NCI-H748 (cell line): ENCODE measurements at regions not wholly inside any gene's neighbourhood (a gene's known extent, or its start where the extent isn't known, plus 50 kb on each side); places are given as distances from the start of the nearest gene placed in this dataset.

ENCODE experiments used
- DNase-seq: peaks from one replicate; lab custom pipeline; 2025; ENCODE audit not compliant: unreplicated experiment; lab: John Stamatoyannopoulos, UW

DNA sequence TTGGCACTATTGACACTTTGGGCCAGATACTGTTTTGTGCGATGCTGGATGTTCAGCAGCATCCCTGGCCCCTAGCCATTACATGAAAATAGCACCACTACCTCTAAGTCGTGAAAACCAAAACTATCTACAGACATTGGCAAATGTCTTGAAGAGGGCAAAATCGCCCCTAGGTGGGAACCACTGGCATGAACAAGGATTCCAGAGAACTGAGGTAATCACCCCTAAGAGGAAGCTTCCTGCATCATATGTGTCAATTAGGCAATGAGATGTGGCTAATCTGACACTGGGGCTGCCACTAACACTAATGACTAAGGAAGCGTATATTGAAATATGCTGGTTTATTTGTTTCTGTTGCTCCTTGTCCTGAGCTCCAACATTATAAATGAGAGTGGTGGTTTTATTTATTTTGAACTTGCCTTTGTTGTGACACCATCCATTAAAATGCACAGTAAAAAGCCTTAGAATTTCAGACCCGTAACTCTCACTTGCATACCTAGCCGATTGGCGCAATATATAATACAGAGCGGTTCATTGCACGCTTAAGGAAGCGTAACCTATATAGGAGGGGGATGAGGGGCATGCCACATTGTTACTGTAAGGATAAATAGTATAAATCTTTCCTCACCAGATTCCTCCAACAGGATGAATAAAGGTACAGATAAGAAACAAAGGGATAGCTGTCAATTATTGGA lies 299.8 kb upstream of the CNTN4 start:
- no peak for DNase-seq

DNA sequence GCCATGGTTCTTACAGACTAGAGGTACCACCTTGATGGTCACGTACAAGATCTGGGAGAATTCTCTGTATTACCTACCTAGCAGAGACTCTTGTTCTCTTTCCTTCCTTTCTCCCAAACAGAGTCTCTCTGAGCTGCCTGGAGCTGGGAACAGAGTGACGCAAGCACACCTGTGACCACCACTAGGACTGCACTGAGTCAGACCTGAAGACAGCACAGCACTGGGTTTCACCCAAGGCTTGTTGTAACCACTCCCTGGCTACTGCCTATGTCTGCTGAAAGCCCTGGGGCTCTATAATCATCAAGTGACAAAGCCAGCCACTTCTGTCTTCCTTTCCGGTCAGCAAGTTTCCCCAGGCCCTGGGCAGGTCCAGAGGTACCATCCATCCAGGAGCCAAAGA lies 293.3 kb upstream of the CNTN4 start:
- DNase-seq = no peak

DNA sequence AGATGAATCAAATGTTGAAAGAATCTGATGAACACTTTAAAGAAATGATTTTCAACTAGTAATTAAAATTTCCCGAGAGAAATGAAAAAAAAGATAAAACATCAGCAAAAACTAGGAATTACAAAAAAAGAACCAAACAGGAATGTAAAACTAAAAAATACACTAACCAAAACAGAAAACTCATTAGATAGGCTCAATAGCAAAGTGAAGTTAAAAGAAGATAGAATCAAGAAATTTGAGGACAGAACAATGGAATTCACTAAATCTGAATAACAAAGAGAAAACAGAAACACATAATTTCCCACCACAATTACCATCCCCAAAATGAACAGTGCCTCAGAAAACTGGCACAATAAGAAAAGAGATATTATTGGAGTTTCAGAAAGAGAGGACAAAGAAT lies 290.1 kb upstream of the CNTN4 start:
- DNase-seq = no peak

DNA sequence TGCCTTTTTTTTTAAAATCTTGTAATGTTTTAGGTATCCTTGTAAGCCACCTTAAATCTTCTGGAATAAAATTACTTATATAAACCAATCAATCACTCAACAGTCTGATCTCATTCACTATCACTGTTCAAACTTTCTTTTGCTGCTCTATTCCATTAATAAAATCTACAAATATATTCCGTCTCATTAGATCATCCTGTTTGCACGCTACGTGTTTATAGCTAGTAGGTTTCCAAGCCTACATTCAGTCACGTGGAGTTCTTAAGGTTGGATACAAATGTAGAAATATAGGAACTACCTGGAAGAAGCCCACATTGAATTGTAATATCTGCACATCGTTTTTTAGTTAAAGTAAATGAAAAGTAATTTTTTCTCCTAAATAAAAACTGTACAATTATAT lies 274.8 kb upstream of the CNTN4 start:
- DNase-seq = no peak

DNA sequence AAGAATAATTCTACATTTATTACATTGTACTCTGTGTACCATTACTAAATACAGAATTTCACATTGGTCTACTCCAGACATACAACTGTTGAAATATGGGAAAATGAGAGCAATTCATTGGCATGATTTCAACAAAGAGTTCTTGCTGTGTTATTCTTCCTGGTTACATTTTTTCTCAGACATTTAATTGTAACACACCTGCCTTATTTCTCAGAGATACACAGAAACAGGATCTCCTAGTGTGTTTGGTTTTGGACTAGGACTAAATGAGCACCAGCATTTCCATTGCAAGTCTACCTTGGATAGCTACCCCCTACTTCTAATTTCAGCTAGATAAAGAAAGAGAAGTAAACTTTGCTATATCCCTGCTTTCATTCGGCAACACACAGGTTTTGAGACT lies 274.3 kb upstream of the CNTN4 start:
- DNase-seq = peak; percentile 19

DNA sequence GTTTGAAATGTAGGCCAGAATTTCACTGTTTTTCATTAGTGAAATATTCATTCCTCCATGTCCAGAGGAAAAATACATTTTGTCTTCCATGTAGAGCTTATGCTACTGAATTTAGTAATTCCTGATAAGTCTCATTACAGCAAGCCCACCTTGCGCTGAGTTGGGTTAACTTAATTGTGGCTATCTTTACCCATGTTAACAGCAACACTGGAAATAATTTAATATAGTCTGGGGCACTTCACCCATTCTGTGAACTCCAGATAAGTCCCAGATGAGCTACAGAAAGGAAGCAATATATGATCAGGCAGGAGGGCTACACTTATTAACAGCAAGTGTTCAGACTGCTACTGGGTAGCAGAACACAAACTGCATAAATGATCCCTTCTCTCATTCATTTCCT lies 270.1 kb upstream of the CNTN4 start:
- DNase-seq = no peak

DNA sequence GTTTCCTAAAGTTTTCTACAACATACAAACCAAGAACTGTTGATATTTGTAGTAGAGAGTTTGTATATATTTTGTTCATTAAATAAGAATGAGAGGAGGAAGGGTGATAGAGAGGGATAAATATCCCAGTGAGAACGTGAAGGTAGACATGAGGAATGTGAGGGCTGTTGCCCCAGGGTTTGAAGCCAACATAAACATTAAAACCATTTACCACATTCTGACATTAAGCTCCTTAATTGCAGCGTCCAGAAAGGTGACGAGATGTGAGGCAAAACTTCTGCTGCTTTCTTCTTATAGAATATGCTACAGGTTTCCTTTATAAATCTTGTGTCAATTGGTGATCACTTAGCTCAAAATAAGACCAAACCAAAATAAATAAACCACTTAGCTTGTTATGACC lies 267.8 kb upstream of the CNTN4 start:
- no peak for DNase-seq

DNA sequence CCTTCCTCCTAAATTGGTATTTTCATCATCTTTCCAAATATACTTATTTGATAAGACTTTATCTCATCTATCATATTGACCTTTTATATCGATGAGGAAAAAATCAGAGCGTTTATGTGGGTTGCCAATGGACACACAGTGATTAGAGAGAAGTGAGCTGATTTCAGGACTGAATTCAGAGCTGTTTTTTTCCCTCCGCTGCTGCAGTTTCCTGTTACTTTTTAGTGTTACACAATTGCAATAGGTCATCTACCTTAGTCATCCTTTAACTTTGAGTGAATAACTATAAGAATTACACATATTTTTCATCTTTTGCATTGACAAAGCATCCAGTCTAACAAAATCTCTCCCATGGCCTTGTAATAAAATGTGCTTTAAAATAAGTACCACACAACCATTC lies 266.3 kb upstream of the CNTN4 start:
- DNase-seq = no peak

DNA sequence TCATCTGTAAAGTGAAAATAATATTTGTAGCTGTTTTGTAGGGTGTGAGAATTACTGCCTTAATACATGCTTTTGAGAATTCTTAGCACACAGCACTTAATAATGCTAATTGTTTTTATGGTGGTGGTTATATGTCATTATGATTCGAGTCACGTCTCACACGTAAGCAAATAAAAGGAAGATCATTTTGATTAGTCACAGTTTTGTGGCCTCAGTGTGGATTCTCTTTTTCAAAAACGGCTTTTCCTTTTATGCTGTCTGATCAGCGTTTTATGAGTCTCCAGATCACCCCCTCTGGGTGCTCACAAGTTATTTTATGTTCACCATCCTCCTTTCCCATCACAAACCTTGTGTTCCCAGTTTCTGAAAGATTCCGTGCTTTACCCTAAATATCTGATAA lies 255.6 kb upstream of the CNTN4 start:
- peak; percentile 74 for DNase-seq

DNA sequence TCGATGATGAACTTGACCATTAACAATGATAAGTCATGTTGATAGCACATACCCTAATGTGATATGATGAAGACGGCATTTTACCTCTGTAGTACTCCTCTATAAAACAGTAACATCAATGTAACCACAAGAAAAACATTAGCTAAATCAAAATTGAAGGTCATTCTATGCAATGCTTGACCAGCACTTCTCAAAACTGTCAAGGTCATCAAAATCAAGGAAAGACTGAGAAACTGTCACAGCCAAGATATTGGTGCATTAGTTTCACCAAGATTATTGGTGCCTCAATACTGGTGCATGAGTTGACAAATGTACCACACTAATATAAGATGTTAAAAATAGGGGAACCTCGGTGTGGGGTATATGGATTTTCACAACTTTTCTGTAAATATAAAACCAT lies 251.1 kb upstream of the CNTN4 start:
- DNase-seq = no peak

DNA sequence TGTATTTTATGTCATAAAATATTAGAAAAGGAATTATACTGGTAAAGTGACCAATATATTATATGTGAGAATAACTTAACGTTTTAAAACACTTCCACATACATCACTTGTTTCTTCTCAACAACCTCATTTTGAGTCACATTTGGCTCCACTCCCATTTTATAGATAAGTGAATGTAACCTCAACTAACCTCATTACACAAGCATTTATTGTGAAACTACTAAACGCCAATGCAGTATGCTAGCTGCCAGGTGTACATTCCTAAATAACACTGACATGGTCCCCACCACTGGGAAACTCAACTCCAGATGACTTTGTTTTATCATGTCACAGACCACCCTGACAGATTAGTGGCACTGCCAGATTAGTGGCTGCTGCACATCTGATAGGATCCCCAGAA lies 249.7 kb upstream of the CNTN4 start:
- no peak for DNase-seq

DNA sequence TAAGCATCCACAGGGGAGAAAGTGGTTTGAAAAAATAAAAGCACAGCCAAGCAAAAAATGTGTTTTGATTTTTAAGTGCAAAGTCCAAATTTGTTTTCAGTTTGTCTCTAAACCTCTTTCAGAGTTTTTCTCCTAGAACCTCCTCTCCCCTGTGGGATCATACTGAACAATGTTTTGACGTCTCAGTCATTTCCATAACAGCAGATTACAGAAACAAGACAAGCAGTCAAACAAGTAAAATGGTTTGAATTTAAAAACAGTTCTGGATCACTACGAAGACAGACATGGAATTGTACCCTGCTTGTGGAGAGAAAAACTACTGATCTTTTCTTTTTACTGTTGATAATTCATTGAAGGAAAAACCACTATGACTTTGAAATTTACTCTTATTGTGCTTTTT lies 245.7 kb upstream of the CNTN4 start:
- DNase-seq = no peak

DNA sequence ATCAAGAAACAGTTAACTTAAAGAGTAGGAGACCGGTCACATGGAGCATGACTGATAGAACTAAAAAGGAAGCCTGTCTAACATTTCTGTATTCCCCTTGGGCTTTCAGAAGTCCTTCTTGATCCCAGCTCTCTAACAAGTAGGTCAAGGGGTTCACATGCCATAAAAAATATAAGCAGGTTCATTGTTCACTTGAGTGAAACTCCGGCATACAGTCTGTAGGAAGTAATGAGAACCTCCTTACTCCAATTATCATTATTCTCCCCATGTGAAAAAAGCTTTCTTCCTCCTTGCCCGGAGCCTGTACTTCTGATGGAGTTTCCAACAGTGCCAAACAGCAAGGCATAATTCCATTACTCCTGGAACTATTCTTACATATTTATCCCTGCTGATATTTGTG lies 242.8 kb upstream of the CNTN4 start:
- no peak for DNase-seq

DNA sequence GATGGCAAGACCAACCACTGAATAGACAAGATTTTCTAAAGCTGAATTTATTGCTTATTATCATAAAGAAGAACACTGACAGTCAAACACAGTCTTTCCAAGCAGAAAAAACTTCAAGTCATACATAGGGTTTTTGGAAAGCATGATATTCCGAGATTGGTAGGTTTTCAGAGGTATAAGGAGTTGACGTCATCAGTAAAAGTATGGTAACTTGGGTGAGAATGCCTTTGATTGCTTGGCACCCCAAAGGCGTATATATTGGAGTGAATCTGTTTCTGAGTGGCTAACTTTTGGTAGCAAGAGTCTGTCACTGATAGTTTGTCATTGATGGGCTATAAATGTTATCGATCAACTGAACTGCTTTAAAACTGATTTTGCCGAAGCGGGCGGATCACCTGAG lies 227.9 kb upstream of the CNTN4 start:
- DNase-seq = no peak

DNA sequence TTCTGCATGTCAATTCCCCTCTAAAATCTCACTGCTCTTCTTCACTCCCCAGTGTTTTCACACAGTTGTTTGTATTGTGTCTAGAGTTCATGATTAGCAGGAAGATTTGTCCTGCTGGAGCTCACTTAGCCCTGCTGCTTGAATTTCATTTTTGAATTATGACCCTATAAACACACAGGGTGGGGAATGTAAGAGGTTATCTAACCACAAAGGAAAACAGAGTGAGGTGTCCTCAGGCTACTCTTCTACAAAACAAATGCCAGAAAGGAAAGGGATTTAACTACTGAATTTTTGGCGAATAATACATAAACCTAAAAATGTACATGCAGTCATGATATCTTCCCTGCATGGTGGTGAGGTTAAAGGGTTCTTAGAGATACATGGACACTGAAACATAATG lies 215.1 kb upstream of the CNTN4 start:
- DNase-seq = peak; percentile 25

DNA sequence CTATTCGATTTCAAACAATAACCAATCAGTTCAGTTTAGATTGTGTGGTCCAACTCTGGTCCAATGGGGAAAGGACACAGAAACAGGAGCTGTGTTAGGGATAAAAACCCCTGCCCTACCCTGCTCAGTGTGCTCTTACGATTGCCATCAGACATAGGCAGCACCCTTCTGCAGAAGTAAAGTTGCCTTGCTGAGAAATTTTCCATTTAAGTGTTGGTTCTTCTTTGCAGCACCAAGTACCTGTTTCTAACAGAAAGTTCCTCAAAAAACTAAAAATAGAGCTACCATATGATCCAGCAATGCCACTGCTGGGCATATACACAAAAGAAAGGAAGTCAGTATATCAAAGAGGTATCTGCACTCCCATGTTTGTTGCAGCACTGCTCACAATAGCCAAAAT lies 206.2 kb upstream of the CNTN4 start:
- no peak for DNase-seq

DNA sequence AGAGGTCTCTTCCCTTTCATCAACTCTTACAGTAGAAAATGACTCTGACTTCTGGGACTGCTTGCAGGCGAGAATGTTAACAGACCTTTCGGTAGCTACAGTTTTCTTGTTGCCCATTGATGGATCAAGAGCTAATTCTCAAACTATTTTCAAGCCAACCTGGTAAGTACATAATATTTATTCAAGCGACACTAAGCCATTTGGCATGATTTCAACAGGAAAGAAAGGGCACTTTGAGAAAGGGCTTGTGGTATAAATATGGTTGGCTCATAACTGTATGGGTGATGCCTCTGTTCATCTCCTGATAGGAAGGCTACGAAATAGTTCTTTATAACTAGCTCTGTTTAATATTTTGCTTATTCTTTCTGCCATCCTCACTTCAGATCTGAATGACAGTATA lies 196.2 kb upstream of the CNTN4 start:
- no peak for DNase-seq

DNA sequence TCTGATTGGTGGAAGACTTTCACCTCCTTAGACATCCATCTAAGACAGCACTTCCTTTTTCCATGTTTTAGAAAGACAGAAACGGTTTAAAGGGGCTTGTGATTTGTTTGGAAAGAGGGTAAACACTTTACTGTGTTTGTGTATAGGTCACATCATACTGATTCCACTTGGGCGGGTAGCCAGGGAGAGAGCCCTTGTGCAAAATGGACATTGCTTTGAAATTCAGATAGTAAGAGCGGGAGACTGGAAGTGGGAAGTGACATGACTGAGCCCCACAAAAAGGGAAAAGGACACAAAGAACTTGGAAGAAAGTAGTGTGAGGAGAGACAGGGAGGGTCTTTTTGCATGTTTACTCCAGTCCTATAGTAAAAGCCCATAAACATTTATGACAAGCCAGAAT lies 195.6 kb upstream of the CNTN4 start:
- no peak for DNase-seq

DNA sequence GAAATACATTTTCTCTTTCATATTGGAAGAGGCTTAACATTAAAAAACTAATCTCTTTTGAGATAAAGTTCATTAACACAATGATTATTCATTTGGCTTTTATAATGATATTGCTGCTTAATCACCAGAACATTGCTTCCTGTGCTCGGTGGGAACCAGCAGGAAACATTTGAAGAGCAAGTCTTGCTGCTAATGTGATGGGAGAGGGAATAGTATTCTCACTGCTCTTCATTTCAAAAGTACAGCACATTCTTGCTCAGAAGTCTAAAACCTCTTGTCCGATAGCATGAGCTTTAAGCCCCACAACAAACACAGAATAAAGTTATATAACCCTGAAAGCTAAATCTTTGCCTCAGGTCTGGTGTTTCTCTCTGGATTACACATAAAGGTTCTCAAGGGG lies 190.8 kb upstream of the CNTN4 start:
- no peak for DNase-seq

DNA sequence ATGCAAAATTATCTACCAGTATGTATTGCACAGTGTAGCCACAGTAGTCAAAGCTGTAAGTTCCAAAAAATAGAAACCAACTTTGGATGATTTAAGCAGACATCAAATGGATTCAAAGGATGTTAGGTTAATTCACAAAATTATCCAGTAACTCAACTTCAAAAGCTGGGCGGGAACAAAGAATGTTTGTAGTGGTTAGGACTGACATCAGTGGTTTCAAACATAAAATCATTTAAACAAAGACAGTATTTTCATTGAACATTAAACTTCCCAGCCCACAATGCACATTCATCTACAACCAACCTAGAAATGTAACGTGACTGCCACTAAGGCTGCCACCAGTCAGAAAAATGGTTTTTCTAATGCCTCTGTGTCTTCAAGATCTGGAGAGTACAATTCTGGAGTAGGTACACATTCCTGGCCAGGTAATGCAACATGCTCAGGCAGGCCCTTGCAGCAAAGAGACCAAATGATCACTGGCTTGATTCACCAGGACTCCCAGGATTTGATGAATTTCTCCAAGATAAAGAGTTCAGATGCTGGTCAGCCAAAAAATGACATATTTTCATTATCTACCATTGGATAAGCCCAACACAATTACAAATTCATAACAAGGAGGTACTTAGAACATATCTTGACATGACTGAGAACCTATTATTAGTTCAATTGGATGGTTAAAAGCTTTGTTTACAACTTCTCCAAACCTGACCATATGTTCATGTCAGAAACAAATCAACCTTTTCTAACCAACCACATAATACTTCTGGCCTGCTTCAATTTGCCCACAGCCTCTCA lies 189.8 kb upstream of the CNTN4 start:
- DNase-seq = no peak

DNA sequence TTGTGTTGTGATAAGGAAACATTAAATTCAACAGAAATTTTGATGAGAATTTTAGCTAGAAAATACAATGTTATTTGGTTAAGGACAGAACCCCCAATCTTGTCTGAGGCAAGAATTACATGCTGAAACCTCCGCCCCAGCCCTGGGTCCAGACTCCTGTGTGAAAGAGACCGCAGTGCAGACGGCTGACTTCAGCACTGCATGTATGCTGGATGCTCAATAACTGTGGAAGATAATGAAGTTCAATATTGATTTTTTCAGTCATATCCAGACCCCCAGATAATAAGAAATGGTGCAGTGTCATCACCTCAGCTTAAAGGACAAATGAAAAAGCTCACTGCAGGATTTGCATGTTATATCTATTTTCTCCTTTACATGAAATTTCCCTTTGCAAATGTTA lies 188.3 kb upstream of the CNTN4 start:
- no peak for DNase-seq

DNA sequence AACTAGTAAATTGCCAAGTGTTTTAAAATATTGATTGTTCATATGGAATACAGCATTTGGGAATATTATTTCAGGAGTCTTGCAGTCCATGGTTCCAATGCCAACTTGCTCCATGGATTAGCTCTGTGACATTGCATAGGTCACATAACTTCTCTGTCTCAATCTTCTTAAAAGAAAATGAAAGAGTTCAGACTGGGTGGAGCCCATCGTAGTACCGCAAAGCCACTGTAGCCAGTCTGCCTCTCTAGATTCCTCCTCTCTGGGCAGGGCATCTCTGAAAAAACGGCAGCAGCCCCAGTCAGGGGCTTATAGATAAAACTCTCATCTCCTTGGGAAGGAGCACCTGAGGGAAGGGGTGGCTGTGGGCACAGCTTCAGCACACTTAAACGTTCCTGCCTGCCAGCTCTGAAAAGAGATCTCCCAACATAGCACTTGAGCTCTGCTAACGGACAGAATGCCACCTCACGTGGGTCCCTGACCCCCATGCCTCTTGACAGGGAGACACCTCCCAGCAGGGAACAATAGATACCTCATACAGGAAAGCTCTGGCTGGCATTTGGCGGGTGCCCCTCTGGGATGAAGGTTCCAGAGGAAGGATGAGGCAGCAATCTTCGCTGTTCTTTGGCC lies 168.8 kb upstream of the CNTN4 start:
- DNase-seq = no peak
